Liver (tissue), 3 donors: ENCODE measurements at regions not wholly inside any gene's neighbourhood (a gene's known extent, or its start where the extent isn't known, plus 50 kb on each side); places are given as distances from the start of the nearest gene placed in this dataset.

ENCODE experiments used
- CTCF ChIP-seq: fragments of 150-350 bp; IDR thresholded peaks from 2 replicates; pipeline ENCODE4 v1.5.1; 2017; ENCODE audit warnings: improper control_type of control experiment, low read depth, low read length; ENCODE audit not compliant: missing input control
- EGR1 ChIP-seq, 2 donors: IDR thresholded peaks; 2 replicates each; pipeline ENCODE4 v1.6.1; 2016 to 2018; ENCODE audit warnings: antibody characterized with exemption in 2 of 2, low read depth in 2 of 2
- GABPA ChIP-seq, 2 donors: IDR thresholded peaks in 1 of 2; conservative IDR thresholded peaks in 1 of 2; 2 replicates each; pipeline ENCODE4 v1.6.1; 2016; ENCODE audit warnings: antibody characterized with exemption in 2 of 2, mild to moderate bottlenecking in 1 of 2, moderate library complexity in 1 of 2
- JUND ChIP-seq, 2 donors: IDR thresholded peaks; 2 replicates each; pipeline ENCODE4 v1.6.1; 2016; ENCODE audit warnings: antibody characterized with exemption in 2 of 2
- NR2F2 ChIP-seq: IDR thresholded peaks from 2 replicates; pipeline ENCODE4 v1.6.1; 2016; ENCODE audit warnings: antibody characterized with exemption
- RAD21 ChIP-seq, 2 donors: IDR thresholded peaks; 2 replicates each; pipeline ENCODE4 v1.6.1; 2016; ENCODE audit warnings: antibody characterized with exemption in 2 of 2, mild to moderate bottlenecking in 2 of 2
- TAF1 ChIP-seq: conservative IDR thresholded peaks from 2 replicates; pipeline ENCODE4 v1.6.1; 2016; ENCODE audit warnings: antibody characterized with exemption, mild to moderate bottlenecking
- YY1 ChIP-seq: IDR thresholded peaks from 2 replicates; pipeline ENCODE4 v1.6.1; 2016; ENCODE audit warnings: antibody characterized with exemption, mild to moderate bottlenecking
- donor health status: healthy.
- donor health status: healthy.

GRCh38 chr2:240219208-240219890 lies 78.9 kb upstream of the OTOS start:
- TF ChIP-seq GABPA (IDR thresholded peaks at IDR 0.05 in 1 of 2, conservative IDR thresholded peaks at IDR 0.05 in 1 of 2) (no peak), CTCF (no peak), YY1 (no peak), TAF1 (no peak), RAD21 (IDR thresholded peaks at IDR 0.05) (no peak), NR2F2 (no peak), EGR1 (IDR thresholded peaks at IDR 0.05; ENCODE audit: low read depth in 2 of 2) (no peak), JUND (IDR thresholded peaks at IDR 0.05) (no peak)
